PC-3 (cell line): ENCODE measurements at regions not wholly inside any gene's neighbourhood (a gene's known extent, or its start where the extent isn't known, plus 50 kb on each side); places are given as distances from the start of the nearest gene placed in this dataset.

Experiments used
- ATAC-seq: fragments of 200-7000 bp; cut with Tn5 transposase; 2 replicates; pipeline ENCODE4 v1.9.1; 2020; ENCODE audit warnings: mild to moderate bottlenecking, moderate library complexity
- BruUV-seq: library from RNA; stranded (reverse); fragments of 400-500 nt; replicated peaks from 2 replicates; lab custom pipeline; 2021; lab: Mats Ljungman, UMichigan
- CTCF ChIA-PET: fragments of 300-600 bp; sonication (Branson Sonifier 250); formaldehyde crosslinking; loops from one replicate; lab custom pipeline; 2022; ENCODE audit warnings: antibody characterized with exemption; lab: Charles Lee
- POLR2A ChIA-PET: fragments of 300-600 bp; sonication (Branson Sonifier 250); formaldehyde crosslinking; loops from one replicate; lab custom pipeline; 2022; ENCODE audit warnings: antibody characterized with exemption; ENCODE audit not compliant: unreplicated experiment; lab: Charles Lee
- DNase-seq: peaks from one replicate; pipeline ENCODE4 v3.0.0-alpha.2; 2015
- H2AFZ ChIP-seq: fragments of 300-600 bp; sonication (generic); 2 replicates; pipeline ENCODE4 v1.6.0; 2016; ENCODE audit warnings: antibody characterized with exemption, low read length
- H3F3A ChIP-seq: fragments of 300-600 bp; sonication (generic); one replicate; pipeline ENCODE4 v1.6.0; 2017; ENCODE audit warnings: antibody characterized with exemption, low read length, control low read depth, mild to moderate bottlenecking; ENCODE audit not compliant: unreplicated experiment
- H3K27ac ChIP-seq: fragments of 300-600 bp; sonication (generic); 2 replicates; pipeline ENCODE4 v1.5.1; 2016; ENCODE audit warnings: mild to moderate bottlenecking, low read length
- H3K27me3 ChIP-seq: fragments of 300-600 bp; sonication (generic); 2 replicates; pipeline ENCODE4 v1.6.1; 2016; ENCODE audit warnings: low read length, mixed read lengths
- H3K36me3 ChIP-seq: fragments of 300-600 bp; sonication (generic); 2 replicates; pipeline ENCODE4 v1.6.1; 2016; ENCODE audit warnings: low read depth, mixed run types, low read length, mixed read lengths
- H3K4me1 ChIP-seq: fragments of 300-600 bp; sonication (generic); 2 replicates; pipeline ENCODE4 v1.5.1; 2016; ENCODE audit warnings: low read length; ENCODE audit not compliant: insufficient read depth
- H3K4me2 ChIP-seq: fragments of 300-600 bp; sonication (generic); 2 replicates; pipeline ENCODE4 v1.6.0; 2016; ENCODE audit warnings: low read length
- H3K4me3 ChIP-seq: fragments of 300-600 bp; sonication (generic); 2 replicates; pipeline ENCODE4 v1.5.1; 2016; ENCODE audit warnings: mild to moderate bottlenecking, low read length, mixed read lengths
- H3K79me2 ChIP-seq: fragments of 300-600 bp; sonication (generic); 2 replicates; pipeline ENCODE4 v1.6.1; 2017; ENCODE audit warnings: low read length, mixed read lengths
- H3K9ac ChIP-seq: fragments of 300-600 bp; sonication (generic); 2 replicates; pipeline ENCODE4 v1.6.0; 2016; ENCODE audit warnings: mild to moderate bottlenecking, low read length
- H3K9me2 ChIP-seq: fragments of 300-600 bp; sonication (generic); replicated peaks from 2 replicates; pipeline ENCODE4 v1.6.1; 2016; ENCODE audit warnings: mixed run types, low read length, mixed read lengths
- H3K9me3 ChIP-seq: fragments of 300-600 bp; sonication (generic); 2 replicates; pipeline ENCODE4 v1.6.1; 2016; ENCODE audit warnings: low read length, mixed read lengths
- H4K20me1 ChIP-seq: fragments of 300-600 bp; sonication (generic); 2 replicates; pipeline ENCODE4 v1.6.1; 2016; ENCODE audit warnings: low read length, mixed read lengths
- CTCF ChIP-seq: fragments of 300-600 bp; sonication (generic); conservative IDR thresholded peaks from 2 replicates; pipeline ENCODE4 v1.5.1; 2017; ENCODE audit warnings: antibody characterized with exemption, low read depth, mild to moderate bottlenecking, low read length
- EZH2 ChIP-seq: fragments of 300-600 bp; sonication (generic); IDR thresholded peaks from one replicate; pipeline ENCODE4 v1.6.1; 2017; ENCODE audit warnings: antibody characterized with exemption, mild to moderate bottlenecking, low read length; ENCODE audit not compliant: unreplicated experiment
- EZH2phosphoT487 ChIP-seq: fragments of 300-600 bp; sonication (generic); IDR thresholded peaks from 2 replicates; pipeline ENCODE4 v1.6.1; 2018; ENCODE audit warnings: mild to moderate bottlenecking, antibody characterized with exemption, low read length, borderline replicate concordance
- intact Hi-C: fragments of 100-400 bp; cut with micrococcal nuclease; formaldehyde crosslinking; loops from 2 replicates; pipeline ENCODE4 v1.9.0; 2023

- no peaks in the 10 kb centered on the region for H3K9me2 ChIP-seq
- no peak overlapping the region for H3K9ac ChIP-seq
- H3K79me2 ChIP-seq = no peaks in the 10 kb centered on the region
- ATAC-seq (peak; percentile 78), DNase-seq (peak; percentile 37)
- H3K27me3 ChIP-seq = no peaks in the 10 kb centered on the region
- ChIA-PET POLR2A (no interaction called here), CTCF (no interaction called here)
- no peaks in the 10 kb centered on the region for H3F3A ChIP-seq
- H3K27ac ChIP-seq = peak overlapping the region; percentile 8
- H3K4me2 ChIP-seq = no peak overlapping the region
- no peaks in the 10 kb centered on the region for H3K9me3 ChIP-seq
- peaks cover 9% of the 10 kb centered on the region for H3K4me1 ChIP-seq
- TF ChIP-seq EZH2phosphoT487 (no peak), EZH2 (no peak), CTCF (no peak)
- no peaks in the 10 kb centered on the region for H3K36me3 ChIP-seq
- BruUV-seq = no TSS peak
- no peak overlapping the region for H3K4me3 ChIP-seq
- intact Hi-C loops = no loop called here
- H2AFZ ChIP-seq = no peak overlapping the region
- H4K20me1 ChIP-seq = no peaks in the 10 kb centered on the region
These were observed 226.9 kb downstream of the SNX19 start for GRCh38 chr11:130689222-130689908.

- H3F3A ChIP-seq = no peaks in the 10 kb centered on the region
- H3K9me2 ChIP-seq = no peaks in the 10 kb centered on the region
- no peaks in the 10 kb centered on the region for H3K36me3 ChIP-seq
- H2AFZ ChIP-seq = no peak overlapping the region
- no peak overlapping the region for H3K4me2 ChIP-seq
- intact Hi-C loops = no loop called here
- no TSS peak for BruUV-seq
- no peaks in the 10 kb centered on the region for H3K27me3 ChIP-seq
- H3K9me3 ChIP-seq = no peaks in the 10 kb centered on the region
- H3K79me2 ChIP-seq = no peaks in the 10 kb centered on the region
- H4K20me1 ChIP-seq = no peaks in the 10 kb centered on the region
- no peak overlapping the region for H3K27ac ChIP-seq
- ATAC-seq (no peak), DNase-seq (no peak)
- H3K4me1 ChIP-seq = peaks cover 9% of the 10 kb centered on the region
- H3K4me3 ChIP-seq = no peak overlapping the region
- TF ChIP-seq CTCF = no peak
- TF ChIP-seq EZH2phosphoT487 = no peak
- no peak for TF ChIP-seq EZH2
- no peak overlapping the region for H3K9ac ChIP-seq
- CTCF ChIA-PET = no interaction called here
- POLR2A ChIA-PET = no interaction called here
These were observed 224.7 kb downstream of the SNX19 start for GRCh38 chr11:130691581-130691980.

- ATAC-seq = no peak
These were observed 224.1 kb downstream of the SNX19 start for GRCh38 chr11:130692220-130692619.

More at GRCh38 chr11:130692220-130692619, 224.1 kb downstream of the SNX19 start:
- Histone ChIP-seq H3K9me2 (no peaks in the 10 kb centered on the region), H3K4me1 (peaks cover 9% of the 10 kb centered on the region), H3K27me3 (no peaks in the 10 kb centered on the region), H3F3A (no peaks in the 10 kb centered on the region), H3K79me2 (no peaks in the 10 kb centered on the region), H3K4me3 (no peak overlapping the region), H3K36me3 (no peaks in the 10 kb centered on the region), H3K4me2 (no peak overlapping the region), H2AFZ (no peak overlapping the region), H3K9ac (no peak overlapping the region), H3K9me3 (no peaks in the 10 kb centered on the region), H4K20me1 (no peaks in the 10 kb centered on the region), H3K27ac (no peak overlapping the region)
- POLR2A ChIA-PET = no interaction called here
- CTCF ChIA-PET = no interaction called here
- no TSS peak for BruUV-seq
- no peak for TF ChIP-seq EZH2phosphoT487
- no peak for TF ChIP-seq EZH2
- no peak for TF ChIP-seq CTCF
- intact Hi-C loops = no loop called here
- DNase-seq = no peak
